ENCODE measurements at regions not wholly inside any gene's neighbourhood (a gene's known extent, or its start where the extent isn't known, plus 50 kb on each side); places are given as distances from the start of the nearest gene placed in this dataset.

- no peak for TF ChIP-seq CTCF (IDR thresholded peaks at IDR 0.05; ENCODE audit: low read length)
- TF ChIP-seq EZH2 (optimal IDR thresholded peaks at IDR 0.05; ENCODE audit: low read depth, low read length), result no peak
Measured at GRCh38 chr1:101100674-101101073, 75.1 kb upstream of the DPH5 start.

All from MM.1S (cell line).